GM21515 (cell line): ENCODE measurements at regions not wholly inside any gene's neighbourhood (a gene's known extent, or its start where the extent isn't known, plus 50 kb on each side); places are given as distances from the start of the nearest gene placed in this dataset.
"Not testable (repeated sequence)": the region's sequence is repeated elsewhere in the genome, so short reads cannot be mapped to it uniquely, and the experiment has no call there.

ENCODE experiments used
- ATAC-seq: cut with Tn5 transposase; IDR thresholded peaks from one replicate; pipeline ENCODE4 v1.9.1; 2021; ENCODE audit not compliant: unreplicated experiment

GRCh38 chr6:125586605-125587004 lies 162.8 kb upstream of the HEY2 start:
- no peak for ATAC-seq

GRCh38 chr6:125587666-125588632 lies 161.5 kb upstream of the HEY2 start:
- ATAC-seq: no peak

GRCh38 chr6:125591796-125592195 lies 157.6 kb upstream of the HEY2 start:
- ATAC-seq: not testable (repeated sequence)

GRCh38 chr6:125593746-125594145 lies 155.7 kb upstream of the HEY2 start:
- ATAC-seq: no peak

- ATAC-seq: no peak
Observed at GRCh38 chr6:125596020-125596419, 153.4 kb upstream of the HEY2 start.

- no peak for ATAC-seq
Observed at GRCh38 chr6:125597411-125598253, 151.8 kb upstream of the HEY2 start.

GRCh38 chr6:125598422-125598821 lies 151.0 kb upstream of the HEY2 start:
- ATAC-seq: no peak

GRCh38 chr6:125604257-125604656 lies 145.2 kb upstream of the HEY2 start:
- no peak for ATAC-seq

GRCh38 chr6:125611573-125612344 lies 137.7 kb upstream of the HEY2 start:
- no peak for ATAC-seq

GRCh38 chr6:125612345-125612846 lies 137.0 kb upstream of the HEY2 start:
- no peak for ATAC-seq

GRCh38 chr6:125618629-125619028 lies 130.8 kb upstream of the HEY2 start:
- ATAC-seq: no peak

- no peak for ATAC-seq
Observed at GRCh38 chr6:125623085-125623484, 126.3 kb upstream of the HEY2 start.

- ATAC-seq: no peak
Observed at GRCh38 chr6:125631165-125631564, 118.3 kb upstream of the HEY2 start.

GRCh38 chr6:125636011-125636410 lies 113.4 kb upstream of the HEY2 start:
- not testable (repeated sequence) for ATAC-seq

GRCh38 chr6:125636671-125637070 lies 112.8 kb upstream of the HEY2 start:
- ATAC-seq: no peak

- no peak for ATAC-seq
Observed at GRCh38 chr6:125637207-125637606, 112.2 kb upstream of the HEY2 start.

GRCh38 chr6:125639466-125640020 lies 109.9 kb upstream of the HEY2 start:
- no peak for ATAC-seq

- ATAC-seq: no peak
Observed at GRCh38 chr6:125640441-125641150, 108.8 kb upstream of the HEY2 start.

GRCh38 chr6:125643967-125644661 lies 105.3 kb upstream of the HEY2 start:
- ATAC-seq: not testable (repeated sequence)
